HG03442 (cell line): ENCODE measurements at regions not wholly inside any gene's neighbourhood (a gene's known extent, or its start where the extent isn't known, plus 50 kb on each side); places are given as distances from the start of the nearest gene placed in this dataset.
"Not testable (repeated sequence)": the region's sequence is repeated elsewhere in the genome, so short reads cannot be mapped to it uniquely, and the experiment has no call there.

Source experiments
- ATAC-seq: cut with Tn5 transposase; IDR thresholded peaks from one replicate; pipeline ENCODE4 v1.9.1; 2021; ENCODE audit warnings: mild to moderate bottlenecking, moderate library complexity; ENCODE audit not compliant: unreplicated experiment

GRCh38 chr9:33690143-33690933 lies 105.0 kb upstream of the PRSS3 start:
- no peak for ATAC-seq

- no peak for ATAC-seq
These were observed 100.1 kb upstream of the PRSS3 start for GRCh38 chr9:33695299-33695698.

GRCh38 chr9:33695856-33696255 lies 99.5 kb upstream of the PRSS3 start:
- no peak for ATAC-seq

GRCh38 chr9:33697171-33697570 lies 98.2 kb upstream of the PRSS3 start:
- ATAC-seq: no peak

GRCh38 chr9:33698267-33698666 lies 97.1 kb upstream of the PRSS3 start:
- no peak for ATAC-seq

GRCh38 chr9:33700940-33701339 lies 94.4 kb upstream of the PRSS3 start:
- ATAC-seq: not testable (repeated sequence)

GRCh38 chr9:33703430-33704102 lies 91.8 kb upstream of the PRSS3 start:
- no peak for ATAC-seq

- not testable (repeated sequence) for ATAC-seq
These were observed 89.9 kb upstream of the PRSS3 start for GRCh38 chr9:33705440-33705839.

GRCh38 chr9:33708441-33708840 lies 86.9 kb upstream of the PRSS3 start:
- no peak for ATAC-seq

- no peak for ATAC-seq
These were observed 86.1 kb upstream of the PRSS3 start for GRCh38 chr9:33709269-33709668.

GRCh38 chr9:33711418-33711817 lies 83.9 kb upstream of the PRSS3 start:
- not testable (repeated sequence) for ATAC-seq

- no peak for ATAC-seq
These were observed 80.4 kb upstream of the PRSS3 start for GRCh38 chr9:33714989-33715388.

GRCh38 chr9:33718987-33719386 lies 76.4 kb upstream of the PRSS3 start:
- ATAC-seq: no peak

GRCh38 chr9:33719581-33720374 lies 75.6 kb upstream of the PRSS3 start:
- peak; percentile 45 for ATAC-seq

- ATAC-seq: no peak
These were observed 73.5 kb upstream of the PRSS3 start for GRCh38 chr9:33721674-33722358.

- no peak for ATAC-seq
These were observed 73.0 kb upstream of the PRSS3 start for GRCh38 chr9:33722359-33722675.

- ATAC-seq: no peak
These were observed 66.7 kb upstream of the PRSS3 start for GRCh38 chr9:33728613-33729012.

GRCh38 chr9:33731142-33731541 lies 64.2 kb upstream of the PRSS3 start:
- no peak for ATAC-seq

GRCh38 chr9:33731625-33732024 lies 63.7 kb upstream of the PRSS3 start:
- ATAC-seq: no peak

GRCh38 chr9:33734247-33734940 lies 61.0 kb upstream of the PRSS3 start:
- not testable (repeated sequence) for ATAC-seq
